H9 (cell line): ENCODE measurements at regions not wholly inside any gene's neighbourhood (a gene's known extent, or its start where the extent isn't known, plus 50 kb on each side); places are given as distances from the start of the nearest gene placed in this dataset.

Source experiments
- DNase-seq: peaks from one replicate; pipeline ENCODE4 v3.0.0-alpha.2; 2017
- H2AFZ ChIP-seq: one replicate; pipeline ENCODE4 v1.6.1; 2013; ENCODE audit warnings: mild to moderate bottlenecking, low read length, control low read depth, moderate library complexity
- H2AK5ac ChIP-seq: 2 replicates; pipeline ENCODE4 v1.6.1; 2013; ENCODE audit warnings: low read length, control low read depth, mixed read lengths; ENCODE audit not compliant: insufficient read length
- H2BK120ac ChIP-seq: one replicate; pipeline ENCODE4 v1.6.1; 2013; ENCODE audit warnings: low read depth, mild to moderate bottlenecking, low read length, control low read depth, inconsistent platforms; ENCODE audit not compliant: poor library complexity, severe bottlenecking
- H2BK12ac ChIP-seq: 2 replicates; pipeline ENCODE4 v1.6.1; 2013; ENCODE audit warnings: low read length, control low read depth, mixed read lengths, low read depth; ENCODE audit not compliant: insufficient read length
- H2BK15ac ChIP-seq: 2 replicates; pipeline ENCODE4 v1.6.1; 2013; ENCODE audit warnings: low read depth, low read length, control low read depth
- H2BK20ac ChIP-seq: one replicate; pipeline ENCODE4 v1.6.1; 2013; ENCODE audit warnings: low read depth, mild to moderate bottlenecking, low read length, control low read depth, inconsistent platforms; ENCODE audit not compliant: poor library complexity, severe bottlenecking
- H2BK5ac ChIP-seq: 2 replicates; pipeline ENCODE4 v1.6.1; 2013; ENCODE audit warnings: low read length, control low read depth, mixed read lengths; ENCODE audit not compliant: insufficient read length
- H3K14ac ChIP-seq: 2 replicates; pipeline ENCODE4 v1.6.1; 2013; ENCODE audit warnings: low read length, control low read depth; ENCODE audit not compliant: insufficient read depth
- H3K18ac ChIP-seq: 2 replicates; pipeline ENCODE4 v1.6.1; 2013; ENCODE audit warnings: low read depth, mild to moderate bottlenecking, mixed read lengths, low read length, control low read depth; ENCODE audit not compliant: insufficient read length
- H3K23ac ChIP-seq: 2 replicates; pipeline ENCODE4 v1.6.1; 2013; ENCODE audit warnings: low read length, control low read depth, mixed read lengths, low read depth; ENCODE audit not compliant: insufficient read length
- H3K23me2 ChIP-seq: 2 replicates; pipeline ENCODE4 v1.6.1; 2013; ENCODE audit warnings: low read depth, mild to moderate bottlenecking, mixed read lengths, low read length, control low read depth; ENCODE audit not compliant: insufficient read length, poor library complexity, severe bottlenecking
- H3K27ac ChIP-seq: 2 replicates; pipeline ENCODE4 v1.5.1; 2013; ENCODE audit warnings: low read length, control low read depth, mixed read lengths, low read depth; ENCODE audit not compliant: insufficient read length
- H3K27me3 ChIP-seq: 2 replicates; pipeline ENCODE4 v1.6.1; 2013; ENCODE audit warnings: low read length, control low read depth, inconsistent platforms; ENCODE audit not compliant: insufficient read depth
- H3K4ac ChIP-seq: 2 replicates; pipeline ENCODE4 v1.6.1; 2013; ENCODE audit warnings: low read depth, mild to moderate bottlenecking, control low read depth, inconsistent platforms, low read length, moderate library complexity
- H3K4me1 ChIP-seq: 2 replicates; pipeline ENCODE4 v1.6.1; 2013; ENCODE audit warnings: low read length, control low read depth, inconsistent platforms; ENCODE audit not compliant: insufficient read depth
- H3K4me2 ChIP-seq: 2 replicates; pipeline ENCODE4 v1.6.1; 2013; ENCODE audit warnings: low read length, control low read depth, mixed read lengths; ENCODE audit not compliant: insufficient read length, insufficient read depth
- H3K56ac ChIP-seq: 2 replicates; pipeline ENCODE4 v1.6.1; 2013; ENCODE audit warnings: low read depth, mild to moderate bottlenecking, mixed read lengths, low read length, control low read depth; ENCODE audit not compliant: insufficient read length
- H3K79me1 ChIP-seq: 2 replicates; pipeline ENCODE4 v1.6.1; 2013; ENCODE audit warnings: low read depth, mild to moderate bottlenecking, moderate library complexity, low read length, control low read depth, inconsistent platforms; ENCODE audit not compliant: insufficient read depth, poor library complexity, severe bottlenecking
- H3K79me2 ChIP-seq: 2 replicates; pipeline ENCODE4 v1.6.1; 2013; ENCODE audit warnings: low read length, control low read depth, inconsistent platforms; ENCODE audit not compliant: insufficient read depth
- H3K9ac ChIP-seq: 2 replicates; pipeline ENCODE4 v1.6.1; 2013; ENCODE audit warnings: low read length, control low read depth, mixed read lengths; ENCODE audit not compliant: insufficient read length; ENCODE audit errors: extremely low read depth
- H3K9me3 ChIP-seq: one replicate; pipeline ENCODE4 v1.6.1; 2013; ENCODE audit warnings: low read depth, low read length, inconsistent platforms; ENCODE audit not compliant: control insufficient read depth
- H3T11ph ChIP-seq: one replicate; pipeline ENCODE4 v1.6.1; 2013; ENCODE audit warnings: mild to moderate bottlenecking, low read length, control low read depth, inconsistent platforms
- H4K20me1 ChIP-seq: one replicate; pipeline ENCODE4 v1.6.1; 2013; ENCODE audit not compliant: control insufficient read depth, insufficient read length, insufficient read depth
- H4K5ac ChIP-seq: 2 replicates; pipeline ENCODE4 v1.6.1; 2013; ENCODE audit warnings: low read depth, mild to moderate bottlenecking, mixed read lengths, low read length, control low read depth; ENCODE audit not compliant: insufficient read length
- H4K8ac ChIP-seq: replicated peaks from 2 replicates; pipeline ENCODE4 v1.6.1; 2013; ENCODE audit warnings: low read length, control low read depth, mixed read lengths, low read depth; ENCODE audit not compliant: insufficient read length
- H4K91ac ChIP-seq: 2 replicates; pipeline ENCODE4 v1.6.1; 2013; ENCODE audit warnings: low read depth, mild to moderate bottlenecking, moderate library complexity, mixed read lengths, low read length, control low read depth; ENCODE audit not compliant: insufficient read length
- H3K27ac Mint-ChIP-seq, 3 experiments: 2 replicates in 2 of 3; 3 replicates in 1 of 3; pipeline ENCODE4 v1.8.0; 2020 to 2021; ENCODE audit warnings: mixed read lengths in 3 of 3, mild to moderate bottlenecking in 1 of 3, moderate library complexity in 1 of 3
- H3K27me3 Mint-ChIP-seq: 2 replicates; pipeline ENCODE4 v1.8.0; 2021; ENCODE audit warnings: low read depth, mild to moderate bottlenecking, moderate library complexity, mixed read lengths
- H3K36me3 Mint-ChIP-seq, 3 experiments: 2 replicates in 2 of 3; 3 replicates in 1 of 3; pipeline ENCODE4 v1.8.0; 2020 to 2021; ENCODE audit warnings: low read depth in 3 of 3, mixed read lengths in 3 of 3; ENCODE audit not compliant: insufficient read depth in 1 of 3
- H3K4me1 Mint-ChIP-seq, 2 experiments: 2 replicates each; pipeline ENCODE4 v1.8.0; 2020; ENCODE audit warnings: mixed read lengths in 2 of 2
- H3K4me3 Mint-ChIP-seq, 2 experiments: 2 replicates in 1 of 2; 3 replicates in 1 of 2; pipeline ENCODE4 v1.8.0; 2020 to 2021; ENCODE audit warnings: mild to moderate bottlenecking in 2 of 2, mixed read lengths in 2 of 2, moderate library complexity in 1 of 2
- H3K9me3 Mint-ChIP-seq, 2 experiments: 2 replicates in 1 of 2; 3 replicates in 1 of 2; pipeline ENCODE4 v1.8.0; 2020; ENCODE audit warnings: mild to moderate bottlenecking in 2 of 2, mixed read lengths in 2 of 2, moderate library complexity in 1 of 2
- CTCF ChIP-seq: fragments of 200-600 bp; sonication (generic); conservative IDR thresholded peaks from 3 replicates; pipeline ENCODE4 v1.8.0; 2021; ENCODE audit warnings: antibody characterized with exemption, mild to moderate bottlenecking
- WGBS: extraction: QIAGEN DNeasy Blood & Tissue Kit; methylation state at CpG from one replicate; pipeline ENCODE4 v1.1.7; 2013; ENCODE audit warnings: missing lambda C conversion rate, low lambda C conversion rate, mixed read lengths; ENCODE audit not compliant: insufficient read length; ENCODE audit errors: extremely low coverage; 5-methylcytosine and 5-hydroxymethylcytosine counted together

DNA sequence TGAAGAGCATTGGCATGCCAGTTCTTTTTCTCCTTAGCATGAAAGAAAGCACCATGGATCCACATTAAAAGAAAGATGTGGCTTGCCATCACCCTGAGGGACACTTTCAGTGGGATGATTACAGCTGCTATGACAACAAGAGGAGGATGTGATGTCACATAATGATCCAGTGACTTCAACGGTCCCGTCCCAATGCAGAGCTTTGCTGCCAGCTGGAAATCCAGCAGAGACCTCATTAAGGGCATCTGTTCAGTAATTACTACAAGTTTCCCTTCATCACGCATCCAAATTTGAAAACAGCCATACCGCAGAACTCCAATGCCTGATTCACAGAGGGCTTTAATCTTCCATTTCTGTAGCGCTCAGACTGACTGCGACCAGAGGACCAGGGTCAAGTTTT, 206.6 kb downstream of the LSM5 start:
- WGBS, result no CpG with 5 or more reads among the region's 6 CpGs
- no peaks in the 10 kb centered on the region for H4K20me1 ChIP-seq
- H2BK20ac ChIP-seq, result no peak overlapping the region

More for the DNA sequence above, 206.6 kb downstream of the LSM5 start:
- Histone ChIP-seq H3K14ac (no peak overlapping the region), H3K9ac (no peak overlapping the region), H3K4me2 (no peak overlapping the region), H2BK120ac (no peak overlapping the region), H2BK15ac (no peak overlapping the region), H3K27ac (no peak overlapping the region), H2BK5ac (no peak overlapping the region), H3K4me1 (no peaks in the 10 kb centered on the region), H3T11ph (no peak overlapping the region), H3K23me2 (no peaks in the 10 kb centered on the region), H3K79me1 (no peaks in the 10 kb centered on the region), H4K5ac (no peak overlapping the region), H3K9me3 (no peaks in the 10 kb centered on the region), H3K18ac (no peak overlapping the region), H2BK12ac (no peak overlapping the region), H2AFZ (no peak overlapping the region), H3K56ac (no peak overlapping the region), H4K91ac (no peak overlapping the region), H3K4ac (no peak overlapping the region), H4K8ac (no peak overlapping the region), H3K23ac (no peak overlapping the region), H3K27me3 (no peaks in the 10 kb centered on the region), H2AK5ac (no peak overlapping the region), H3K79me2 (no peaks in the 10 kb centered on the region)
- Mint-ChIP-seq H3K27me3 (peaks cover 22% of the 10 kb centered on the region), H3K4me1 (no peaks in the 10 kb centered on the region), H3K27ac (no peak overlapping the region), H3K4me3 (no peak overlapping the region), H3K9me3 (no peaks in the 10 kb centered on the region), H3K36me3 (no peaks in the 10 kb centered on the region; a peak in 1 of 7 replicates)
- TF ChIP-seq CTCF, result no peak
- no peak for DNase-seq
